ENCODE measurements at regions not wholly inside any gene's neighbourhood (a gene's known extent, or its start where the extent isn't known, plus 50 kb on each side); places are given as distances from the start of the nearest gene placed in this dataset.
A peak's percentile ranks its signal among the peaks of the same experiment; 100 is the strongest.

- H3K27me3 Mint-ChIP-seq: no peaks in the 10 kb centered on the region
- Histone ChIP-seq H3K9me3 (ENCODE audit: control insufficient read depth in 2 of 2, low read length in 2 of 2) (no peaks in the 10 kb centered on the region), H3K4me3 (ENCODE audit: low read depth, low read length) (no peak overlapping the region), H3K4me1 (ENCODE audit: control insufficient read depth, insufficient read depth, low read length, poor library complexity, severe bottlenecking) (peaks cover 48% of the 10 kb centered on the region), H3K36me3 (ENCODE audit: control insufficient read depth, insufficient read depth, low read length) (no peaks in the 10 kb centered on the region), H3K27ac (ENCODE audit: insufficient read depth, low read length, poor library complexity, severe bottlenecking) (no peak overlapping the region), H3K27me3 (ENCODE audit: control insufficient read depth, insufficient read depth, low read length) (no peaks in the 10 kb centered on the region)
- peaks cover 0 to 5% (median 0%) of the 10 kb centered on the region in 7 donors for H3K9me3 Mint-ChIP-seq
- peak overlapping the region in 1 of 3 donors; percentile 99 for H3K27ac Mint-ChIP-seq
- H3K4me1 Mint-ChIP-seq: peaks cover 29 to 77% (median 60%) of the 10 kb centered on the region in 4 donors
- DNase-seq (no peak), ATAC-seq (ENCODE audit: low read depth in 2 of 2) (no peak)
- peaks cover 2% of the 10 kb centered on the region for H3K36me3 Mint-ChIP-seq
- no peak overlapping the region for H3K4me3 Mint-ChIP-seq
Measured at GRCh38 chr12:89861086-89861485, 152.4 kb upstream of the ATP2B1 start.

GRCh38 chr12:89859508-89860220 lies 151.0 kb upstream of the ATP2B1 start:
- Histone ChIP-seq H3K27me3 (ENCODE audit: control insufficient read depth, insufficient read depth, low read length) (no peaks in the 10 kb centered on the region), H3K4me1 (ENCODE audit: control insufficient read depth, insufficient read depth, low read length, poor library complexity, severe bottlenecking) (peaks cover 40% of the 10 kb centered on the region), H3K36me3 (ENCODE audit: control insufficient read depth, insufficient read depth, low read length) (no peaks in the 10 kb centered on the region), H3K27ac (ENCODE audit: insufficient read depth, low read length, poor library complexity, severe bottlenecking) (no peak overlapping the region), H3K9me3 (ENCODE audit: control insufficient read depth in 2 of 2, low read length in 2 of 2) (no peaks in the 10 kb centered on the region), H3K4me3 (ENCODE audit: low read depth, low read length) (no peak overlapping the region)
- H3K36me3 Mint-ChIP-seq: peaks cover 2% of the 10 kb centered on the region
- H3K4me1 Mint-ChIP-seq: peaks cover 29 to 74% (median 62%) of the 10 kb centered on the region in 4 donors
- H3K9me3 Mint-ChIP-seq: peaks cover 0 to 2% (median 0%) of the 10 kb centered on the region in 7 donors
- peak in 1 of 3 donors; percentile 41 for DNase-seq
- H3K4me3 Mint-ChIP-seq: peak overlapping the region in 2 of 4 donors; percentile 11 to 68
- H3K27ac Mint-ChIP-seq: peak overlapping the region; percentile 6 to 83 (median 59)
- H3K27me3 Mint-ChIP-seq: no peaks in the 10 kb centered on the region
- ATAC-seq (ENCODE audit: low read depth in 2 of 2): no peak

- peaks cover 25 to 65% (median 56%) of the 10 kb centered on the region in 4 donors for H3K4me1 Mint-ChIP-seq
- ATAC-seq (ENCODE audit: low read depth in 2 of 2): no peak
- peaks cover 0 to 2% (median 0%) of the 10 kb centered on the region in 7 donors for H3K9me3 Mint-ChIP-seq
- Histone ChIP-seq H3K27ac (ENCODE audit: insufficient read depth, low read length, poor library complexity, severe bottlenecking) (no peak overlapping the region), H3K36me3 (ENCODE audit: control insufficient read depth, insufficient read depth, low read length) (no peaks in the 10 kb centered on the region), H3K27me3 (ENCODE audit: control insufficient read depth, insufficient read depth, low read length) (no peaks in the 10 kb centered on the region), H3K4me3 (ENCODE audit: low read depth, low read length) (no peak overlapping the region), H3K9me3 (ENCODE audit: control insufficient read depth in 2 of 2, low read length in 2 of 2) (no peaks in the 10 kb centered on the region), H3K4me1 (ENCODE audit: control insufficient read depth, insufficient read depth, low read length, poor library complexity, severe bottlenecking) (peaks cover 32% of the 10 kb centered on the region)
- DNase-seq: no peak
- no peaks in the 10 kb centered on the region for H3K27me3 Mint-ChIP-seq
- peak overlapping the region in 1 of 3 donors; percentile 7 for H3K27ac Mint-ChIP-seq
- peaks cover 2% of the 10 kb centered on the region for H3K36me3 Mint-ChIP-seq
- peak overlapping the region in 1 of 4 donors; percentile 11 for H3K4me3 Mint-ChIP-seq
Measured at GRCh38 chr12:89858718-89859117, 150.1 kb upstream of the ATP2B1 start.

GRCh38 chr12:89857652-89858274 lies 149.1 kb upstream of the ATP2B1 start:
- H3K9me3 ChIP-seq (ENCODE audit: control insufficient read depth in 2 of 2, low read length in 2 of 2): no peaks in the 10 kb centered on the region
- H3K27me3 ChIP-seq (ENCODE audit: control insufficient read depth, insufficient read depth, low read length): no peaks in the 10 kb centered on the region
- no peak overlapping the region for H3K4me3 Mint-ChIP-seq
- H3K27ac Mint-ChIP-seq: peak overlapping the region in 1 of 3 donors; percentile 20
- DNase-seq (no peak), ATAC-seq (ENCODE audit: low read depth in 2 of 2) (no peak)
- peaks cover 25 to 56% (median 47%) of the 10 kb centered on the region in 4 donors for H3K4me1 Mint-ChIP-seq
- H3K9me3 Mint-ChIP-seq: peaks cover 0 to 2% (median 0%) of the 10 kb centered on the region in 7 donors
- no peak overlapping the region for H3K27ac ChIP-seq (ENCODE audit: insufficient read depth, low read length, poor library complexity, severe bottlenecking)
- H3K4me1 ChIP-seq (ENCODE audit: control insufficient read depth, insufficient read depth, low read length, poor library complexity, severe bottlenecking): peaks cover 25% of the 10 kb centered on the region
- H3K27me3 Mint-ChIP-seq: no peaks in the 10 kb centered on the region
- H3K4me3 ChIP-seq (ENCODE audit: low read depth, low read length): no peak overlapping the region
- peaks cover 2% of the 10 kb centered on the region for H3K36me3 Mint-ChIP-seq
- H3K36me3 ChIP-seq (ENCODE audit: control insufficient read depth, insufficient read depth, low read length): no peaks in the 10 kb centered on the region

DNA sequence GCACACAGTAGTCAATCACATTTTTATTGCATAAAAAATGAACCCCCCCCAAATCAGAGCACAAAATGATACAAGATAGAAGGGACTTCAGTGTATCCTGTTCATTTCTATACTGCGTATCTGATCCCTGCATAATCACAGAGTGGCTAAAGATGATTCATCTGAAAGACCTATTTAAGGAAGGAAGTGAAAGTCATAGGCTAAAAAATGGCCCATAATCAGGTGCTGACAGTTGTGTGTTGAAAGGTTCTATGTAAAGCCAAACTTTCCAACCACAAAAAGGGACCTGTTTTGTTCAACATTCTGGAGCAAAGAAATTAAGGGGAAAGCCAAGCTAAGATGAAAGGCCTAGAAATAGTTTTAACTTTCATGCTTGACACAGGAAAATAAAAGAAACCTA lies 147.8 kb upstream of the ATP2B1 start:
- Histone ChIP-seq H3K27me3 (ENCODE audit: control insufficient read depth, insufficient read depth, low read length) (no peaks in the 10 kb centered on the region), H3K4me1 (ENCODE audit: control insufficient read depth, insufficient read depth, low read length, poor library complexity, severe bottlenecking) (peaks cover 13% of the 10 kb centered on the region), H3K4me3 (ENCODE audit: low read depth, low read length) (no peak overlapping the region), H3K9me3 (ENCODE audit: control insufficient read depth in 2 of 2, low read length in 2 of 2) (no peaks in the 10 kb centered on the region), H3K27ac (ENCODE audit: insufficient read depth, low read length, poor library complexity, severe bottlenecking) (no peak overlapping the region), H3K36me3 (ENCODE audit: control insufficient read depth, insufficient read depth, low read length) (no peaks in the 10 kb centered on the region)
- H3K4me1 Mint-ChIP-seq: peaks cover 22 to 42% (median 34%) of the 10 kb centered on the region in 4 donors
- no peak overlapping the region for H3K4me3 Mint-ChIP-seq
- H3K36me3 Mint-ChIP-seq: peaks cover 2% of the 10 kb centered on the region
- ATAC-seq (ENCODE audit: low read depth in 2 of 2) (peak; percentile 49 to 53), DNase-seq (no peak)
- no peaks in the 10 kb centered on the region for H3K27me3 Mint-ChIP-seq
- H3K27ac Mint-ChIP-seq: no peak overlapping the region
- peaks cover 0 to 2% (median 0%) of the 10 kb centered on the region in 7 donors for H3K9me3 Mint-ChIP-seq

DNA sequence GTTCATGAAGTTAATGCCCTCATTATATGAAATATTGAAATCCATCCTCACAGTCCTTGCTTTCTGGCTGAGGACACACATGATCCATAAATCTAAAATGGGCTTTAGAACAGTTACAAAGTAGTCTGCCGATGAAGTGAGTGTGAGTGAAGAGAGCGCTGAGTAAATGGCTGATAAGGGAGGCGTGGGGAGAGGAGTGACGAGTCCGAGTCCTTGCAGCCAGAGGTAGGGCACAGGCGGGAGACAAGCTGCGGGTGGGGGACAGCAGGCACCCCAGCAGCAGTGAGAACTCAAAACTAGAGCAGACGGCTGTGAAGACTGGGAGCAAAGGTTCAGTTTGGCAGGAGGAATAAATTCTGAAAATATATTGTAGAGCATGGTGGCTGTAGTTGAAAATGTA lies 140.1 kb upstream of the ATP2B1 start:
- ATAC-seq (ENCODE audit: low read depth in 2 of 2): no peak
- Mint-ChIP-seq H3K9me3 (no peaks in the 10 kb centered on the region), H3K27ac (no peak overlapping the region), H3K4me1 (peaks cover 0 to 6% (median 3%) of the 10 kb centered on the region in 4 donors), H3K4me3 (peak overlapping the region in 1 of 4 donors; percentile 24), H3K36me3 (no peaks in the 10 kb centered on the region), H3K27me3 (no peaks in the 10 kb centered on the region)
- Histone ChIP-seq H3K27me3 (ENCODE audit: control insufficient read depth, insufficient read depth, low read length) (no peaks in the 10 kb centered on the region), H3K27ac (ENCODE audit: insufficient read depth, low read length, poor library complexity, severe bottlenecking) (no peak overlapping the region), H3K4me3 (ENCODE audit: low read depth, low read length) (no peak overlapping the region), H3K36me3 (ENCODE audit: control insufficient read depth, insufficient read depth, low read length) (no peaks in the 10 kb centered on the region), H3K9me3 (ENCODE audit: control insufficient read depth in 2 of 2, low read length in 2 of 2) (no peaks in the 10 kb centered on the region), H3K4me1 (ENCODE audit: control insufficient read depth, insufficient read depth, low read length, poor library complexity, severe bottlenecking) (no peaks in the 10 kb centered on the region)
- no peak for DNase-seq

DNA sequence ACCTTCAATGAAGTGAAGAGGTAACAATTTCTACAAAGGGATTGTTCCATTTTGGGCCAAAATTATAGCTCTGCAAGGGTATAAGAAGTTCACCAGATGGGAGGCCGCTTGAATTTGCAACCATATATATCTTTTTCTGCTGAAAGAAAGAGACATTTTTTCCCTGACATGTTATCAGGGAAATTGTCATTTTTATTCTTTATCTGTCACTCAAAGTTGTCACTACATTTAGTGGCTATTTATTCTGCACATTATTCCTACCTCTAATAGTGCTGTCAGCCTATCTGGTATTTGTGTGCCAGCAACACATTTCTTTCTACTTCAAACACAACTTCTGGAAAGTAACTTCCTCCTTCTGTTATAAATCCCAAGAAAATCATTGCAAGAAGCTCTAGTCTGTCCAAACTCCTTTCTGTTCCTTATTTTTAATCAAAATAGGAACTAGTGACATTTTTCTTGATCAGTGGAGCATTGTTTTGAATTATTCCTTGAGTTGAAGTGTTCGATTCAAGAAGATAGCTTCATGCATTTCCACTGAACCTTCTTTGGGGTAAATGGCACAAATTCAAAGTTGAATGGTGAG lies 137.9 kb upstream of the ATP2B1 start:
- no peak overlapping the region for H3K27ac Mint-ChIP-seq
- H3K9me3 ChIP-seq (ENCODE audit: control insufficient read depth in 2 of 2, low read length in 2 of 2): no peaks in the 10 kb centered on the region
- no peaks in the 10 kb centered on the region for H3K36me3 ChIP-seq (ENCODE audit: control insufficient read depth, insufficient read depth, low read length)
- no peaks in the 10 kb centered on the region for H3K9me3 Mint-ChIP-seq
- H3K27me3 Mint-ChIP-seq: peaks cover 5% of the 10 kb centered on the region
- no peaks in the 10 kb centered on the region for H3K36me3 Mint-ChIP-seq
- H3K27me3 ChIP-seq (ENCODE audit: control insufficient read depth, insufficient read depth, low read length): no peaks in the 10 kb centered on the region
- H3K27ac ChIP-seq (ENCODE audit: insufficient read depth, low read length, poor library complexity, severe bottlenecking): no peak overlapping the region
- no peak overlapping the region for H3K4me3 Mint-ChIP-seq
- peaks cover 0 to 6% (median 3%) of the 10 kb centered on the region in 4 donors for H3K4me1 Mint-ChIP-seq
- no peak overlapping the region for H3K4me3 ChIP-seq (ENCODE audit: low read depth, low read length)
- no peaks in the 10 kb centered on the region for H3K4me1 ChIP-seq (ENCODE audit: control insufficient read depth, insufficient read depth, low read length, poor library complexity, severe bottlenecking)
- DNase-seq (no peak), ATAC-seq (ENCODE audit: low read depth in 2 of 2) (no peak)

Measured in CD4-positive, CD25-positive, alpha-beta regulatory T cell (primary cell).